Mesodermal cell (in vitro differentiated cells): ENCODE measurements at regions not wholly inside any gene's neighbourhood (a gene's known extent, or its start where the extent isn't known, plus 50 kb on each side); places are given as distances from the start of the nearest gene placed in this dataset.

Experiments
- H3K27ac ChIP-seq: 2 replicates; pipeline ENCODE4 v1.7.0; 2013; ENCODE audit warnings: mild to moderate bottlenecking, low read depth, low read length, moderate library complexity; ENCODE audit not compliant: severe bottlenecking
- H3K36me3 ChIP-seq: 2 replicates; pipeline ENCODE4 v1.7.1; 2013; ENCODE audit warnings: mild to moderate bottlenecking, low read length, moderate library complexity; ENCODE audit not compliant: control insufficient read depth, insufficient read depth
- H3K4me1 ChIP-seq: one replicate; pipeline ENCODE4 v1.7.1; 2013; ENCODE audit warnings: mild to moderate bottlenecking, low read length; ENCODE audit not compliant: insufficient read depth, control insufficient read depth, poor library complexity, severe bottlenecking
- H3K4me3 ChIP-seq: 2 replicates; pipeline ENCODE4 v1.7.0; 2013; ENCODE audit warnings: low read length, control low read depth, mild to moderate bottlenecking; ENCODE audit not compliant: insufficient read depth, poor library complexity, severe bottlenecking; ENCODE audit errors: extremely low read depth
- H3K9me3 ChIP-seq: 2 replicates; pipeline ENCODE4 v1.7.1; 2013; ENCODE audit warnings: mild to moderate bottlenecking, low read length, moderate library complexity; ENCODE audit not compliant: control insufficient read depth
- WGBS, 2 experiments: methylation state at CpG; one replicate each; pipeline ENCODE4 v1.1.5; 2013; ENCODE audit warnings: missing lambda C conversion rate in 2 of 2; ENCODE audit not compliant: insufficient coverage in 2 of 2; 5-methylcytosine and 5-hydroxymethylcytosine counted together

- Histone ChIP-seq H3K36me3 (no peaks in the 10 kb centered on the region), H3K27ac (no peak overlapping the region), H3K9me3 (peaks cover 10% of the 10 kb centered on the region), H3K4me3 (no peak overlapping the region), H3K4me1 (peaks cover 6% of the 10 kb centered on the region)
- 90% methylated on average over 1 to 2 of the region's 5 CpGs for WGBS, 2 experiments
Measured at GRCh38 chr1:56080123-56080522, 499.2 kb downstream of the PLPP3 start.

- Histone ChIP-seq H3K4me1 (peaks cover 6% of the 10 kb centered on the region), H3K36me3 (no peaks in the 10 kb centered on the region), H3K9me3 (peaks cover 10% of the 10 kb centered on the region), H3K27ac (no peak overlapping the region), H3K4me3 (no peak overlapping the region)
- WGBS, 2 experiments, result 100% methylated on average over 1 to 2 of the region's 2 CpGs
Measured at GRCh38 chr1:56079391-56079790, 500.0 kb downstream of the PLPP3 start.

GRCh38 chr1:56077206-56077605 lies 502.2 kb downstream of the PLPP3 start:
- peaks cover 6% of the 10 kb centered on the region for H3K4me1 ChIP-seq
- 81 to 100% methylated on average over 2 of the region's 2 CpGs for WGBS, 2 experiments
- H3K4me3 ChIP-seq, result no peak overlapping the region
- no peaks in the 10 kb centered on the region for H3K36me3 ChIP-seq
- peaks cover 10% of the 10 kb centered on the region for H3K9me3 ChIP-seq
- H3K27ac ChIP-seq, result no peak overlapping the region

- H3K4me1 ChIP-seq, result no peaks in the 10 kb centered on the region
- no peaks in the 10 kb centered on the region for H3K36me3 ChIP-seq
- no peaks in the 10 kb centered on the region for H3K9me3 ChIP-seq
- no peak overlapping the region for H3K27ac ChIP-seq
- H3K4me3 ChIP-seq, result no peak overlapping the region
- 86 to 90% methylated on average over 3 to 5 of the region's 6 CpGs for WGBS, 2 experiments
Measured at GRCh38 chr1:56074007-56074651, 505.2 kb downstream of the PLPP3 start.

- no peak overlapping the region for H3K27ac ChIP-seq
- H3K36me3 ChIP-seq, result no peaks in the 10 kb centered on the region
- H3K4me3 ChIP-seq, result no peak overlapping the region
- H3K9me3 ChIP-seq, result no peaks in the 10 kb centered on the region
- WGBS, 2 experiments, result 83 to 93% methylated on average over 2 of the region's 2 CpGs
- no peaks in the 10 kb centered on the region for H3K4me1 ChIP-seq
Measured at GRCh38 chr1:56073614-56074006, 505.8 kb downstream of the PLPP3 start.

GRCh38 chr1:56073206-56073605 lies 506.2 kb downstream of the PLPP3 start:
- Histone ChIP-seq H3K4me1 (no peaks in the 10 kb centered on the region), H3K9me3 (no peaks in the 10 kb centered on the region), H3K4me3 (no peak overlapping the region), H3K36me3 (no peaks in the 10 kb centered on the region), H3K27ac (no peak overlapping the region)
- WGBS, 2 experiments, result no CpG with 5 or more reads among the region's 1 CpG

- WGBS, 2 experiments, result no CpG with 5 or more reads among the region's 1 CpG
Measured at GRCh38 chr1:56072310-56072709, 507.1 kb downstream of the PLPP3 start.

GRCh38 chr1:56071351-56071750 lies 508.0 kb downstream of the PLPP3 start:
- Histone ChIP-seq H3K4me1 (no peaks in the 10 kb centered on the region), H3K36me3 (no peaks in the 10 kb centered on the region), H3K9me3 (no peaks in the 10 kb centered on the region), H3K27ac (no peak overlapping the region), H3K4me3 (no peak overlapping the region)
- WGBS, 2 experiments, result no CpG with 5 or more reads among the region's 3 CpGs

More at GRCh38 chr1:56072310-56072709, 507.1 kb downstream of the PLPP3 start:
- Histone ChIP-seq H3K4me3 (no peak overlapping the region), H3K9me3 (no peaks in the 10 kb centered on the region), H3K4me1 (no peaks in the 10 kb centered on the region), H3K36me3 (no peaks in the 10 kb centered on the region), H3K27ac (no peak overlapping the region)

- WGBS, 2 experiments, result 100% methylated on average over 1 of the region's 1 CpG
- Histone ChIP-seq H3K4me1 (no peaks in the 10 kb centered on the region), H3K36me3 (no peaks in the 10 kb centered on the region), H3K4me3 (no peak overlapping the region), H3K9me3 (no peaks in the 10 kb centered on the region), H3K27ac (no peak overlapping the region)
Measured at GRCh38 chr1:56070601-56071000, 508.8 kb downstream of the PLPP3 start.

- H3K4me1 ChIP-seq, result no peaks in the 10 kb centered on the region
- WGBS, 2 experiments, result 80 to 100% methylated on average over 1 of the region's 1 CpG
- no peak overlapping the region for H3K27ac ChIP-seq
- no peak overlapping the region for H3K4me3 ChIP-seq
- no peaks in the 10 kb centered on the region for H3K36me3 ChIP-seq
- H3K9me3 ChIP-seq, result no peaks in the 10 kb centered on the region
Measured at GRCh38 chr1:56069824-56070223, 509.5 kb downstream of the PLPP3 start.

GRCh38 chr1:56068908-56069307 lies 510.5 kb downstream of the PLPP3 start:
- Histone ChIP-seq H3K36me3 (no peaks in the 10 kb centered on the region), H3K4me1 (no peaks in the 10 kb centered on the region), H3K9me3 (no peaks in the 10 kb centered on the region), H3K27ac (no peak overlapping the region), H3K4me3 (no peak overlapping the region)
- 100% methylated on average over 1 of the region's 1 CpG; no CpG with 5 or more reads in 1 of the 2 experiments for WGBS, 2 experiments
